ENCODE measurements at regions not wholly inside any gene's neighbourhood (a gene's known extent, or its start where the extent isn't known, plus 50 kb on each side); places are given as distances from the start of the nearest gene placed in this dataset.

GRCh38 chr14:32012571-32012970 lies 64.5 kb upstream of the ARHGAP5 start:
- POLR2A ChIA-PET = no interaction called here
- Mint-ChIP-seq H3K27ac (no peak overlapping the region), H3K36me3 (no peaks in the 10 kb centered on the region), H3K27me3 (peaks cover 3 to 33% (median 14%) of the 10 kb centered on the region in 5 donors), H3K9me3 (no peaks in the 10 kb centered on the region), H3K4me1 (peaks cover 0 to 1% (median 0%) of the 10 kb centered on the region in 4 donors), H3K4me3 (no peak overlapping the region)
- ATAC-seq (no peak), DNase-seq (no peak)

- ATAC-seq (no peak), DNase-seq (no peak)
- no peaks in the 10 kb centered on the region for H3K9me3 Mint-ChIP-seq
- no peak overlapping the region for H3K27ac Mint-ChIP-seq
- H3K4me3 Mint-ChIP-seq = no peak overlapping the region
- H3K4me1 Mint-ChIP-seq = peaks cover 0 to 1% (median 0%) of the 10 kb centered on the region in 4 donors
- POLR2A ChIA-PET = no interaction called here
- H3K36me3 Mint-ChIP-seq = no peaks in the 10 kb centered on the region
- peaks cover 3 to 33% (median 13%) of the 10 kb centered on the region in 5 donors for H3K27me3 Mint-ChIP-seq
Measured at GRCh38 chr14:32013083-32013482, 64.0 kb upstream of the ARHGAP5 start.

- no peak overlapping the region for H3K27ac Mint-ChIP-seq
- POLR2A ChIA-PET = no interaction called here
Measured at GRCh38 chr14:32014057-32014456, 63.0 kb upstream of the ARHGAP5 start.

GRCh38 chr14:32014498-32014897 lies 62.6 kb upstream of the ARHGAP5 start:
- Mint-ChIP-seq H3K36me3 (no peaks in the 10 kb centered on the region), H3K9me3 (no peaks in the 10 kb centered on the region), H3K27me3 (peaks cover 3 to 33% (median 11%) of the 10 kb centered on the region in 5 donors), H3K4me3 (no peak overlapping the region), H3K4me1 (peaks cover 0 to 1% (median 0%) of the 10 kb centered on the region in 4 donors), H3K27ac (no peak overlapping the region)
- ATAC-seq = no peak
- POLR2A ChIA-PET = no interaction called here
- DNase-seq = no peak

More at GRCh38 chr14:32014057-32014456, 63.0 kb upstream of the ARHGAP5 start:
- Mint-ChIP-seq H3K9me3 (no peaks in the 10 kb centered on the region), H3K4me3 (no peak overlapping the region), H3K36me3 (no peaks in the 10 kb centered on the region), H3K27me3 (peaks cover 3 to 33% (median 11%) of the 10 kb centered on the region in 5 donors), H3K4me1 (peaks cover 0 to 1% (median 0%) of the 10 kb centered on the region in 4 donors)
- ATAC-seq (no peak), DNase-seq (no peak)

- no peaks in the 10 kb centered on the region for H3K9me3 Mint-ChIP-seq
- POLR2A ChIA-PET = no interaction called here
- DNase-seq (no peak), ATAC-seq (no peak)
- H3K27me3 Mint-ChIP-seq = peaks cover 3 to 28% (median 11%) of the 10 kb centered on the region in 5 donors
- H3K36me3 Mint-ChIP-seq = no peaks in the 10 kb centered on the region
- H3K4me1 Mint-ChIP-seq = peaks cover 0 to 1% (median 0%) of the 10 kb centered on the region in 4 donors
- no peak overlapping the region for H3K27ac Mint-ChIP-seq
- no peak overlapping the region for H3K4me3 Mint-ChIP-seq
Measured at GRCh38 chr14:32015166-32015565, 61.9 kb upstream of the ARHGAP5 start.

- DNase-seq (no peak), ATAC-seq (no peak)
- Mint-ChIP-seq H3K36me3 (no peaks in the 10 kb centered on the region), H3K27ac (no peak overlapping the region), H3K4me1 (no peaks in the 10 kb centered on the region), H3K27me3 (peaks cover 2 to 7% (median 6%) of the 10 kb centered on the region in 5 donors), H3K9me3 (no peaks in the 10 kb centered on the region), H3K4me3 (no peak overlapping the region)
- POLR2A ChIA-PET = no interaction called here
Measured at GRCh38 chr14:32017587-32017986, 59.5 kb upstream of the ARHGAP5 start.

GRCh38 chr14:32018391-32019092 lies 58.6 kb upstream of the ARHGAP5 start:
- POLR2A ChIA-PET = no interaction called here

GRCh38 chr14:32019276-32019675 lies 57.8 kb upstream of the ARHGAP5 start:
- DNase-seq (no peak), ATAC-seq (no peak)
- Mint-ChIP-seq H3K4me3 (no peak overlapping the region), H3K36me3 (no peaks in the 10 kb centered on the region), H3K27ac (no peak overlapping the region), H3K4me1 (no peaks in the 10 kb centered on the region), H3K27me3 (peaks cover 0 to 5% (median 3%) of the 10 kb centered on the region in 5 donors), H3K9me3 (no peaks in the 10 kb centered on the region)
- POLR2A ChIA-PET = no interaction called here

More at GRCh38 chr14:32018391-32019092, 58.6 kb upstream of the ARHGAP5 start:
- Mint-ChIP-seq H3K9me3 (no peaks in the 10 kb centered on the region), H3K36me3 (no peaks in the 10 kb centered on the region), H3K4me3 (no peak overlapping the region), H3K27me3 (peaks cover 0 to 5% (median 3%) of the 10 kb centered on the region in 5 donors), H3K27ac (no peak overlapping the region), H3K4me1 (no peaks in the 10 kb centered on the region)
- DNase-seq (no peak), ATAC-seq (no peak)

- ATAC-seq (no peak), DNase-seq (no peak)
- H3K9me3 Mint-ChIP-seq = no peaks in the 10 kb centered on the region
Measured at GRCh38 chr14:32020882-32021281, 56.2 kb upstream of the ARHGAP5 start.

GRCh38 chr14:32021341-32021740 lies 55.8 kb upstream of the ARHGAP5 start:
- Mint-ChIP-seq H3K4me1 (no peaks in the 10 kb centered on the region), H3K9me3 (no peaks in the 10 kb centered on the region), H3K27ac (no peak overlapping the region), H3K36me3 (no peaks in the 10 kb centered on the region), H3K27me3 (peaks cover 1 to 12% (median 9%) of the 10 kb centered on the region in 5 donors), H3K4me3 (no peak overlapping the region)
- DNase-seq (no peak), ATAC-seq (no peak)
- POLR2A ChIA-PET = no interaction called here

More at GRCh38 chr14:32020882-32021281, 56.2 kb upstream of the ARHGAP5 start:
- Mint-ChIP-seq H3K27ac (no peak overlapping the region), H3K36me3 (no peaks in the 10 kb centered on the region), H3K27me3 (peaks cover 1 to 7% (median 5%) of the 10 kb centered on the region in 5 donors), H3K4me3 (no peak overlapping the region), H3K4me1 (no peaks in the 10 kb centered on the region)
- POLR2A ChIA-PET = no interaction called here

GRCh38 chr14:32022525-32022924 lies 54.6 kb upstream of the ARHGAP5 start:
- Mint-ChIP-seq H3K27me3 (peaks cover 7 to 21% (median 9%) of the 10 kb centered on the region in 5 donors), H3K4me1 (no peaks in the 10 kb centered on the region), H3K36me3 (no peaks in the 10 kb centered on the region), H3K27ac (no peak overlapping the region), H3K4me3 (no peak overlapping the region), H3K9me3 (no peaks in the 10 kb centered on the region)
- ATAC-seq (no peak), DNase-seq (no peak)
- POLR2A ChIA-PET = no interaction called here

GRCh38 chr14:32022938-32023466 lies 54.1 kb upstream of the ARHGAP5 start:
- no peak overlapping the region for H3K4me3 Mint-ChIP-seq
- H3K27ac Mint-ChIP-seq = no peak overlapping the region
- H3K9me3 Mint-ChIP-seq = no peaks in the 10 kb centered on the region
- no peaks in the 10 kb centered on the region for H3K36me3 Mint-ChIP-seq
- H3K27me3 Mint-ChIP-seq = peaks cover 7 to 25% (median 9%) of the 10 kb centered on the region in 5 donors
- ATAC-seq (no peak), DNase-seq (no peak)
- H3K4me1 Mint-ChIP-seq = no peaks in the 10 kb centered on the region
- POLR2A ChIA-PET = no interaction called here

GRCh38 chr14:32023540-32023939 lies 53.6 kb upstream of the ARHGAP5 start:
- peaks cover 7 to 25% (median 9%) of the 10 kb centered on the region in 5 donors for H3K27me3 Mint-ChIP-seq
- POLR2A ChIA-PET = no interaction called here
- no peak overlapping the region for H3K27ac Mint-ChIP-seq
- H3K9me3 Mint-ChIP-seq = no peaks in the 10 kb centered on the region
- ATAC-seq (no peak), DNase-seq (no peak)
- H3K4me1 Mint-ChIP-seq = no peaks in the 10 kb centered on the region
- no peak overlapping the region for H3K4me3 Mint-ChIP-seq
- no peaks in the 10 kb centered on the region for H3K36me3 Mint-ChIP-seq
